ENCODE measurements at regions not wholly inside any gene's neighbourhood (a gene's known extent, or its start where the extent isn't known, plus 50 kb on each side); places are given as distances from the start of the nearest gene placed in this dataset.

- TF ChIP-seq, protein P1, sequence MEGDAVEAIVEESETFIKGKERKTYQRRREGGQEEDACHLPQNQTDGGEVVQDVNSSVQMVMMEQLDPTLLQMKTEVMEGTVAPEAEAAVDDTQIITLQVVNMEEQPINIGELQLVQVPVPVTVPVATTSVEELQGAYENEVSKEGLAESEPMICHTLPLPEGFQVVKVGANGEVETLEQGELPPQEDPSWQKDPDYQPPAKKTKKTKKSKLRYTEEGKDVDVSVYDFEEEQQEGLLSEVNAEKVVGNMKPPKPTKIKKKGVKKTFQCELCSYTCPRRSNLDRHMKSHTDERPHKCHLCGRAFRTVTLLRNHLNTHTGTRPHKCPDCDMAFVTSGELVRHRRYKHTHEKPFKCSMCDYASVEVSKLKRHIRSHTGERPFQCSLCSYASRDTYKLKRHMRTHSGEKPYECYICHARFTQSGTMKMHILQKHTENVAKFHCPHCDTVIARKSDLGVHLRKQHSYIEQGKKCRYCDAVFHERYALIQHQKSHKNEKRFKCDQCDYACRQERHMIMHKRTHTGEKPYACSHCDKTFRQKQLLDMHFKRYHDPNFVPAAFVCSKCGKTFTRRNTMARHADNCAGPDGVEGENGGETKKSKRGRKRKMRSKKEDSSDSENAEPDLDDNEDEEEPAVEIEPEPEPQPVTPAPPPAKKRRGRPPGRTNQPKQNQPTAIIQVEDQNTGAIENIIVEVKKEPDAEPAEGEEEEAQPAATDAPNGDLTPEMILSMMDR (optimal IDR thresholded peaks at IDR 0.05 in 1 of 3, IDR thresholded peaks at IDR 0.05 in 1 of 3, conservative IDR thresholded peaks at IDR 0.05 in 1 of 3; ENCODE audit: extremely low read depth in 1 of 3, insufficient read depth in 2 of 3, low read length in 3 of 3), result no peak
- TF ChIP-seq EZH2 (IDR thresholded peaks at IDR 0.05; ENCODE audit: low read length), result no peak
These were observed 559.3 kb upstream of the TNP1 start for GRCh38 chr2:217419055-217419671.

All from keratinocyte (primary cell).